ENCODE measurements at regions not wholly inside any gene's neighbourhood (a gene's known extent, or its start where the extent isn't known, plus 50 kb on each side); places are given as distances from the start of the nearest gene placed in this dataset.

GRCh38 chr12:24020397-24021163, 71.1 kb upstream of the SOX5 start:
- 18 to 21% methylated on average over 11 of the region's 11 CpGs for WGBS, 2 experiments (ENCODE audit: low coverage in 1 of 2, low lambda C conversion rate in 2 of 2, missing lambda C conversion rate in 2 of 2)
- no peak for DNase-seq
- H3K4me3 ChIP-seq, result no peak overlapping the region
- H3K4me2 ChIP-seq (ENCODE audit: unreplicated experiment), result no peak overlapping the region
- H3K27ac ChIP-seq, result no peak overlapping the region
- H3K36me3 ChIP-seq (ENCODE audit: low read depth), result no peaks in the 10 kb centered on the region
- no peaks in the 10 kb centered on the region for H4K20me1 ChIP-seq (ENCODE audit: insufficient read depth)
- H3K9me2 ChIP-seq (ENCODE audit: insufficient read depth), result no peaks in the 10 kb centered on the region
- TF ChIP-seq EZH2phosphoT487 (IDR thresholded peaks at IDR 0.05; ENCODE audit: insufficient read depth, low read depth), result no peak
- TF ChIP-seq EZH2 (IDR thresholded peaks at IDR 0.05; ENCODE audit: insufficient read depth, poor library complexity, severe bottlenecking), result no peak
- H3K4me1 ChIP-seq (ENCODE audit: insufficient read depth), result no peaks in the 10 kb centered on the region
- H3K9ac ChIP-seq, result no peak overlapping the region
- H2AFZ ChIP-seq, result no peak overlapping the region
- no peaks in the 10 kb centered on the region for H3K27me3 ChIP-seq (replicated peaks; ENCODE audit: insufficient read depth)
- H3K79me2 ChIP-seq (ENCODE audit: insufficient read depth), result no peaks in the 10 kb centered on the region
- H3F3A ChIP-seq (ENCODE audit: insufficient read depth), result no peaks in the 10 kb centered on the region
- in situ Hi-C loops (cut with MboI), result no loop called here
- no peaks in the 10 kb centered on the region for H3K9me3 ChIP-seq (ENCODE audit: low read depth)

DNA sequence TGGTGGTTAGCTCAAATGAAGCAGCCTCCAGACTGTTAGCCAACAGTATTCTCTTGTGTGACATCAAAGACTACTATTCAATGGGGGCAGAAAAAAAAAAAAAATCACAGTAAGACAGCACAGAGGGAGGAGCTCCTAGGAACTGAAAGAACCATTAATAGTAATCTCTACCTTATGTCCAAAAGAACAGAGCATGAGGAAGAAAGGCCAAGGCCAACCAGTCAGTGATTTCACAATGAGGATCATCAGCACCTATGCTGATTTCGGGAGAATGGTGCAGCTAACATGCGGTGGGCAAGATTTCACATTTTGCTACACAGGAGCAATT, 66.3 kb upstream of the SOX5 start:
- Histone ChIP-seq H3K9ac (no peak overlapping the region), H2AFZ (no peak overlapping the region), H3K4me1 (ENCODE audit: insufficient read depth) (no peaks in the 10 kb centered on the region), H3K9me3 (ENCODE audit: low read depth) (no peaks in the 10 kb centered on the region), H3F3A (ENCODE audit: insufficient read depth) (no peaks in the 10 kb centered on the region), H3K27ac (no peak overlapping the region), H3K79me2 (ENCODE audit: insufficient read depth) (no peaks in the 10 kb centered on the region), H3K4me2 (ENCODE audit: unreplicated experiment) (no peak overlapping the region), H3K27me3 (replicated peaks; ENCODE audit: insufficient read depth) (no peaks in the 10 kb centered on the region), H3K9me2 (ENCODE audit: insufficient read depth) (no peaks in the 10 kb centered on the region), H3K36me3 (ENCODE audit: low read depth) (no peaks in the 10 kb centered on the region), H3K4me3 (no peak overlapping the region), H4K20me1 (ENCODE audit: insufficient read depth) (no peaks in the 10 kb centered on the region)
- DNase-seq, result no peak
- 8 to 9% methylated on average over 2 of the region's 2 CpGs for WGBS, 2 experiments (ENCODE audit: low coverage in 1 of 2, low lambda C conversion rate in 2 of 2, missing lambda C conversion rate in 2 of 2)
- TF ChIP-seq EZH2 (IDR thresholded peaks at IDR 0.05; ENCODE audit: insufficient read depth, poor library complexity, severe bottlenecking) (no peak), EZH2phosphoT487 (IDR thresholded peaks at IDR 0.05; ENCODE audit: insufficient read depth, low read depth) (no peak)
- in situ Hi-C loops (cut with MboI), result no loop called here

DNA sequence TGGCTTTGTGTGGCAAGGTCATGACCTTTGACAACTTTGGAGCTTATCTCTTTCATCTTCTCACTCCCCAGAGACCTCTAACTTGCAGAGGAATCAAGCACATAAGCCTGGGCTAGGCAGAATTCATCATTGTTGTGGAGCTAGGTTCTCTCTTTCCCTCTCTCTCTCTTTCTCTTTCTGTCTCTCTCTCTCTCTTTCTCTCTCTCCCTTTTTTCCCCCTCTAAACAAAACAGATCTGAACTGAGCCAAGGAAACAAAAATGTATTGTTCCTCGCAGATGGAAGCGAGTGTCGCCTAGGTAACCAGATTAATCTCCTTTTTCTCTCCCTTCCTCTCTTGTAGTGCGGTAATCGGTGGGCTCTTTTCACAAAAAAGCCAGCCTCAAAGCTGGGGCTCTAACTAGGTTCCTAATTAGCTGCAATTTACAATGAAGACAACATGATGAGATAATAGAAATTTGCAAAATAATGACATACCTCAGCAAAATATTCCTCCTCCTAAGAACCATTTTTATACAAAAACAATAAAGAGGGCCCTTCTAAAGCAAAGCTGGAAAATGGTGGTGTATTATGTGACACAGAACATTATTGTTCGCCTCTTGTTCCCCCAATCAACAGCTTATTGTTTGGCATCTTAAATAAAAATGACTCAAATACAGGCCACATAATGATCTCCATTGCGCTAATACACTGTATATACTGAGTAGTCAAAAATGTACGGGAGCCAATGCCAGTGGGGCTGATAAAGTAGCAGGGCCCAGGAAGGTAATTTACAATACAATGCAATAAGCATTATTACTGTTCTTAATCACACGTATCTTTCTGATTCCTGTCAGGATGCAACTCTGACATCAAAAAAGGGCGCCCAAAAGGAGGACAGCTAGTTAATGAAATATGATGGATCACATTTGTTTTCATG, 65.7 kb upstream of the SOX5 start:
- Histone ChIP-seq H3K27ac (no peak overlapping the region), H4K20me1 (ENCODE audit: insufficient read depth) (no peaks in the 10 kb centered on the region), H3K4me1 (ENCODE audit: insufficient read depth) (no peaks in the 10 kb centered on the region), H3K9ac (no peak overlapping the region), H3F3A (ENCODE audit: insufficient read depth) (no peaks in the 10 kb centered on the region), H3K9me3 (ENCODE audit: low read depth) (no peaks in the 10 kb centered on the region), H3K9me2 (ENCODE audit: insufficient read depth) (no peaks in the 10 kb centered on the region), H3K27me3 (replicated peaks; ENCODE audit: insufficient read depth) (no peaks in the 10 kb centered on the region), H2AFZ (no peak overlapping the region), H3K36me3 (ENCODE audit: low read depth) (no peaks in the 10 kb centered on the region), H3K4me3 (no peak overlapping the region), H3K4me2 (ENCODE audit: unreplicated experiment) (no peak overlapping the region), H3K79me2 (ENCODE audit: insufficient read depth) (no peaks in the 10 kb centered on the region)
- DNase-seq, result no peak
- in situ Hi-C loops (cut with MboI), result no loop called here
- WGBS, 2 experiments (ENCODE audit: low coverage in 1 of 2, low lambda C conversion rate in 2 of 2, missing lambda C conversion rate in 2 of 2), result 43 to 46% methylated on average over 10 of the region's 10 CpGs
- TF ChIP-seq EZH2phosphoT487 (IDR thresholded peaks at IDR 0.05; ENCODE audit: insufficient read depth, low read depth), result no peak
- no peak for TF ChIP-seq EZH2 (IDR thresholded peaks at IDR 0.05; ENCODE audit: insufficient read depth, poor library complexity, severe bottlenecking)

- DNase-seq, result no peak
- Histone ChIP-seq H3K36me3 (ENCODE audit: low read depth) (no peaks in the 10 kb centered on the region), H3K9ac (no peak overlapping the region), H3K27me3 (replicated peaks; ENCODE audit: insufficient read depth) (no peaks in the 10 kb centered on the region), H4K20me1 (ENCODE audit: insufficient read depth) (no peaks in the 10 kb centered on the region), H3K79me2 (ENCODE audit: insufficient read depth) (no peaks in the 10 kb centered on the region), H3F3A (ENCODE audit: insufficient read depth) (no peaks in the 10 kb centered on the region), H3K27ac (no peak overlapping the region), H3K4me2 (ENCODE audit: unreplicated experiment) (no peak overlapping the region), H3K9me2 (ENCODE audit: insufficient read depth) (no peaks in the 10 kb centered on the region), H2AFZ (no peak overlapping the region), H3K4me1 (ENCODE audit: insufficient read depth) (no peaks in the 10 kb centered on the region), H3K9me3 (ENCODE audit: low read depth) (no peaks in the 10 kb centered on the region), H3K4me3 (no peak overlapping the region)
- 39 to 45% methylated on average over 4 of the region's 4 CpGs for WGBS, 2 experiments (ENCODE audit: low coverage in 1 of 2, low lambda C conversion rate in 2 of 2, missing lambda C conversion rate in 2 of 2)
- TF ChIP-seq EZH2 (IDR thresholded peaks at IDR 0.05; ENCODE audit: insufficient read depth, poor library complexity, severe bottlenecking) (no peak), EZH2phosphoT487 (IDR thresholded peaks at IDR 0.05; ENCODE audit: insufficient read depth, low read depth) (no peak)
- in situ Hi-C loops (cut with MboI), result no loop called here
These were observed 64.8 kb upstream of the SOX5 start for GRCh38 chr12:24014240-24014639.
